ENCODE measurements at regions not wholly inside any gene's neighbourhood (a gene's known extent, or its start where the extent isn't known, plus 50 kb on each side); places are given as distances from the start of the nearest gene placed in this dataset.

DNA sequence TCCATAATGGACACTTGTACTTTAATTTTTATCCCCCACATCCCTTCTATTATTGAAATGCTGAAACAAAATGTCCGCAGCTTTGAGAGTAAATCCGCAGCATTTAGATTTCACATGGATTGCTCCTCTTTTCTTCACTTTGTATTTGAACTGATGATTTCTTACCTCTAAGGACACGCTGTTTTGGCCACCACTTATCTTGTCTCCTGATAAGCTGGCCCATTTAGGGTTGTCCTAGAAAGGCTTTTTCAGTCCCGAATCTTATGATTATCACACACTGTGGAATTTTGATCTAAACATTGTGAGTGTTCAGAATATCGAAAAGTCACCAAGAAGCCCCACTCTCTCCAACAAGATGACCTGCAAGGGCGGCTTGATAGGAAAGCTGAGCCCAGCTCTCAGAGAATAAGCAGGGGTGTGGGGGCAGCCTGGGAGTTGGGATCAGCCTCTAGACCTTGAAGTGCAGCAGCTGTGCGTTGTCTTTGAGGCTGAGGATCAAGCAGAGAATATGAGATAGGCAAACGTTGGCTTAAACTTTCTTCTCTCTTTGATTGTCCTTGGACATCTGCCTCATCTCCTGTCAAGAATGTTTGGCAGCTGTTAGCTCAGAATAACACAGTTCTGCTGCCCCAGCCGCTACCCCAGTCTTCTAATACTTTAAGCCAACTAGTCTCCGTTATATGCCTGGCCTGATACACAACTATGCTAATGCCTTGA, 399.7 kb upstream of the NR2F2 start:
- TF ChIP-seq TAF1 (IDR thresholded peaks at IDR 0.05; ENCODE audit: low read depth, low read length) (no peak), POLR2A (IDR thresholded peaks at IDR 0.05; ENCODE audit: low read depth, low read length) (no peak), PAX5 (IDR thresholded peaks at IDR 0.05; ENCODE audit: insufficient read depth, low read length, severe bottlenecking) (no peak)

Data from GM12891 (cell line).